B cell (primary cell): ENCODE measurements at regions not wholly inside any gene's neighbourhood (a gene's known extent, or its start where the extent isn't known, plus 50 kb on each side); places are given as distances from the start of the nearest gene placed in this dataset.

Source experiments
- EZH2 ChIP-seq: IDR thresholded peaks from 2 replicates; pipeline ENCODE4 v1.6.1; 2012; ENCODE audit warnings: borderline replicate concordance, low read depth, mild to moderate bottlenecking, moderate library complexity, low read length; ENCODE audit not compliant: insufficient read depth, poor library complexity, severe bottlenecking
- TF ChIP-seq, protein P1 (sequence below): fragments of 200-600 bp; IDR thresholded peaks from one replicate; pipeline ENCODE4 v1.8.0; 2022; ENCODE audit warnings: antibody characterized with exemption, mild to moderate bottlenecking

DNA sequence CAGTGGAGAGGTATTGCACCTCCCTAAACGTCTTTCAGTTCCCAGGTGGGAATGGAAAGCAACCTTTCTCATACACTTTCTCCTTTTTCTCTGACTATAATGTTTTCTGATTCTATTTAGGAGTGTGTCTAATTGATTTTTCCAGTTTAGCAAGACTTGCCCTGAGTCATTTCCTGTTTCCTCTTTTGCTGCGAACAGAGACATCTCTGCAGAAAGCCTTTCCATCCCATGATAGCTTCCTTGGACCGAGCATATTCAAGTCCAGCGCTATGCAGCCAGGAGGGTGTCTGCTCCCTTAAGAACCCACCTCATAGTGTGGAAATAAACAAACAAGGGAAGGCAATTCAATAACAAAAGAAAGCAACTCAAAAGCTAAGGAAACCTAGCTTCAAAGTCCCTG, 60.0 kb upstream of the CDH6 start:
- TF ChIP-seq, protein P1, sequence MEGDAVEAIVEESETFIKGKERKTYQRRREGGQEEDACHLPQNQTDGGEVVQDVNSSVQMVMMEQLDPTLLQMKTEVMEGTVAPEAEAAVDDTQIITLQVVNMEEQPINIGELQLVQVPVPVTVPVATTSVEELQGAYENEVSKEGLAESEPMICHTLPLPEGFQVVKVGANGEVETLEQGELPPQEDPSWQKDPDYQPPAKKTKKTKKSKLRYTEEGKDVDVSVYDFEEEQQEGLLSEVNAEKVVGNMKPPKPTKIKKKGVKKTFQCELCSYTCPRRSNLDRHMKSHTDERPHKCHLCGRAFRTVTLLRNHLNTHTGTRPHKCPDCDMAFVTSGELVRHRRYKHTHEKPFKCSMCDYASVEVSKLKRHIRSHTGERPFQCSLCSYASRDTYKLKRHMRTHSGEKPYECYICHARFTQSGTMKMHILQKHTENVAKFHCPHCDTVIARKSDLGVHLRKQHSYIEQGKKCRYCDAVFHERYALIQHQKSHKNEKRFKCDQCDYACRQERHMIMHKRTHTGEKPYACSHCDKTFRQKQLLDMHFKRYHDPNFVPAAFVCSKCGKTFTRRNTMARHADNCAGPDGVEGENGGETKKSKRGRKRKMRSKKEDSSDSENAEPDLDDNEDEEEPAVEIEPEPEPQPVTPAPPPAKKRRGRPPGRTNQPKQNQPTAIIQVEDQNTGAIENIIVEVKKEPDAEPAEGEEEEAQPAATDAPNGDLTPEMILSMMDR: no peak
- TF ChIP-seq EZH2: no peak
